BE2C (cell line): ENCODE measurements at regions not wholly inside any gene's neighbourhood (a gene's known extent, or its start where the extent isn't known, plus 50 kb on each side); places are given as distances from the start of the nearest gene placed in this dataset.

Experiments
- DNase-seq: peaks from one replicate; pipeline ENCODE4 v3.0.0-alpha.2; 2020
- H3K27me3 ChIP-seq: fragments of 250-450 bp; sonication (Bioruptor Pico); 2 replicates; pipeline ENCODE4 v1.5.1; 2020; ENCODE audit warnings: mild to moderate bottlenecking
- H3K36me3 ChIP-seq: fragments of 250-450 bp; sonication (Bioruptor Pico); 2 replicates; pipeline ENCODE4 v1.5.1; 2020; ENCODE audit warnings: mild to moderate bottlenecking
- H3K4me1 ChIP-seq: fragments of 250-450 bp; sonication (Bioruptor Pico); 2 replicates; pipeline ENCODE4 v1.5.1; 2020
- H3K4me3 ChIP-seq: 2 replicates; pipeline ENCODE4 v1.5.1; 2011; ENCODE audit warnings: low read depth, low read length
- H3K9me3 ChIP-seq: fragments of 250-450 bp; sonication (Bioruptor Pico); 2 replicates; pipeline ENCODE4 v1.5.1; 2020
- TF ChIP-seq, protein P1 (sequence below): IDR thresholded peaks from 2 replicates; pipeline ENCODE4 v1.5.1; 2012; ENCODE audit warnings: mild to moderate bottlenecking, low read depth, low read length

GRCh38 chr9:74334271-74334670, 162.9 kb upstream of the RORB start:
- no peak overlapping the region for H3K4me3 ChIP-seq
- no peaks in the 10 kb centered on the region for H3K36me3 ChIP-seq
- no peaks in the 10 kb centered on the region for H3K27me3 ChIP-seq
- TF ChIP-seq, protein P1, sequence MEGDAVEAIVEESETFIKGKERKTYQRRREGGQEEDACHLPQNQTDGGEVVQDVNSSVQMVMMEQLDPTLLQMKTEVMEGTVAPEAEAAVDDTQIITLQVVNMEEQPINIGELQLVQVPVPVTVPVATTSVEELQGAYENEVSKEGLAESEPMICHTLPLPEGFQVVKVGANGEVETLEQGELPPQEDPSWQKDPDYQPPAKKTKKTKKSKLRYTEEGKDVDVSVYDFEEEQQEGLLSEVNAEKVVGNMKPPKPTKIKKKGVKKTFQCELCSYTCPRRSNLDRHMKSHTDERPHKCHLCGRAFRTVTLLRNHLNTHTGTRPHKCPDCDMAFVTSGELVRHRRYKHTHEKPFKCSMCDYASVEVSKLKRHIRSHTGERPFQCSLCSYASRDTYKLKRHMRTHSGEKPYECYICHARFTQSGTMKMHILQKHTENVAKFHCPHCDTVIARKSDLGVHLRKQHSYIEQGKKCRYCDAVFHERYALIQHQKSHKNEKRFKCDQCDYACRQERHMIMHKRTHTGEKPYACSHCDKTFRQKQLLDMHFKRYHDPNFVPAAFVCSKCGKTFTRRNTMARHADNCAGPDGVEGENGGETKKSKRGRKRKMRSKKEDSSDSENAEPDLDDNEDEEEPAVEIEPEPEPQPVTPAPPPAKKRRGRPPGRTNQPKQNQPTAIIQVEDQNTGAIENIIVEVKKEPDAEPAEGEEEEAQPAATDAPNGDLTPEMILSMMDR = no peak
- no peak for DNase-seq
- no peaks in the 10 kb centered on the region for H3K4me1 ChIP-seq
- H3K9me3 ChIP-seq = no peaks in the 10 kb centered on the region

- Histone ChIP-seq H3K4me3 (no peak overlapping the region), H3K36me3 (no peaks in the 10 kb centered on the region), H3K4me1 (no peaks in the 10 kb centered on the region), H3K27me3 (no peaks in the 10 kb centered on the region), H3K9me3 (no peaks in the 10 kb centered on the region)
- TF ChIP-seq, protein P1 = no peak
- no peak for DNase-seq
These were observed 161.0 kb upstream of the RORB start for GRCh38 chr9:74336161-74336560.

DNA sequence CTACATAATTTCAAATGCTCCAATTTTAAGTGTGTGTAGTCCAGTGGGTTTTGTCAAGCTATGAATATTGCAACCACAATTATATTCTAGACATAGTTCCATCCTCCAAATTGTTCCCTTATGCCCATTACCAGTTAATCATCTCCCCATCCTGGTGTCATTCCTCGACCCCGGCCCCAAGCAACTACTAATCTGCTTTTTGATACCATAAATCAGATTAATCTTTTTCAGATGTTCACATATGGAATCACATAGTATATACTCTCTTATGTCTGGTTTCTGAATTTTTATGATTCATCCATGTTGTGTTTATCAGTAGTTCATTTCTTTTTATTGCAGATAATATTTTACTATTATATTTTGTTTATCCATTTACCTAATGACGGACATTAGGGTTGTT, 148.4 kb upstream of the RORB start:
- no peaks in the 10 kb centered on the region for H3K9me3 ChIP-seq
- no peaks in the 10 kb centered on the region for H3K4me1 ChIP-seq
- TF ChIP-seq, protein P1 = no peak
- DNase-seq = no peak
- H3K36me3 ChIP-seq = no peaks in the 10 kb centered on the region
- H3K27me3 ChIP-seq = no peaks in the 10 kb centered on the region
- H3K4me3 ChIP-seq = no peak overlapping the region

- DNase-seq = no peak
- TF ChIP-seq, protein P1 = no peak
- no peaks in the 10 kb centered on the region for H3K4me1 ChIP-seq
- no peaks in the 10 kb centered on the region for H3K27me3 ChIP-seq
- no peaks in the 10 kb centered on the region for H3K36me3 ChIP-seq
- no peaks in the 10 kb centered on the region for H3K9me3 ChIP-seq
- no peak overlapping the region for H3K4me3 ChIP-seq
These were observed 142.0 kb upstream of the RORB start for GRCh38 chr9:74355107-74355506.

GRCh38 chr9:74357577-74357976, 139.6 kb upstream of the RORB start:
- Histone ChIP-seq H3K4me3 (no peak overlapping the region), H3K36me3 (no peaks in the 10 kb centered on the region), H3K9me3 (no peaks in the 10 kb centered on the region), H3K4me1 (no peaks in the 10 kb centered on the region), H3K27me3 (no peaks in the 10 kb centered on the region)
- no peak for DNase-seq
- TF ChIP-seq, protein P1 = no peak

DNA sequence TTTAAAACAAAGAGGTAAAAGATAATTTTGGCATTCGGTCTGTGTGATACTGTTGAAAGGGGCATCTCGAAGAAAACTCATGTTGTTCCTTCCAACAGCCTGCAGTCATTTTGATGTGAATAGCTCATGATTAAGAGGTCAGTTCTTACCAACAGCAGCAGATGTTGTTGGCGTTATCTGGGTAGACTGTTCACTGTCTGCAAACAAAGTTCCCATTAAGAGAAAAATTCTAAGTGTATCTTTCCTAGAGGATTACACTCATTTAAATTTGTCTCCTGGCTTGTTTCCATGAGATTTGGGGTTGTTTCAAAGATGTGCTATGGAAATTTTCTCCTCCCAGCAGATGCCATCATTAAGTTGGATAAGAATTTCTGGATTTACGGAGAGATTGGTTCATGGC, 138.2 kb upstream of the RORB start:
- Histone ChIP-seq H3K4me1 (no peaks in the 10 kb centered on the region), H3K36me3 (no peaks in the 10 kb centered on the region)
- TF ChIP-seq, protein P1 = no peak

More for the DNA sequence above, 138.2 kb upstream of the RORB start:
- DNase-seq = no peak
- Histone ChIP-seq H3K27me3 (no peaks in the 10 kb centered on the region), H3K9me3 (no peaks in the 10 kb centered on the region), H3K4me3 (no peak overlapping the region)
